Endothelial cell of umbilical vein (primary cell): ENCODE measurements at regions not wholly inside any gene's neighbourhood (a gene's known extent, or its start where the extent isn't known, plus 50 kb on each side); places are given as distances from the start of the nearest gene placed in this dataset.

Source experiments
- CTCF ChIP-seq, 2 donors: IDR thresholded peaks; 1 replicate in 1 of 2; 2 replicates in 1 of 2; pipeline ENCODE4 v1.5.1; 2011; ENCODE audit warnings: low read length in 2 of 2, mild to moderate bottlenecking in 2 of 2, moderate library complexity in 2 of 2, control low read depth in 1 of 2, inconsistent platforms in 1 of 2, low read depth in 1 of 2; ENCODE audit not compliant: insufficient read depth in 1 of 2; ENCODE audit errors: extremely low read depth in 1 of 2
- EZH2 ChIP-seq: IDR thresholded peaks from 2 replicates; pipeline ENCODE4 v1.6.1; 2012; ENCODE audit warnings: borderline replicate concordance, low read depth, mild to moderate bottlenecking, moderate library complexity, low read length, inconsistent platforms; ENCODE audit not compliant: severe bottlenecking
- FOS ChIP-seq: IDR thresholded peaks from 2 replicates; pipeline ENCODE4 v1.6.1; 2011; ENCODE audit warnings: mild to moderate bottlenecking, low read length, moderate library complexity, borderline replicate concordance; ENCODE audit not compliant: insufficient read depth
- MAX ChIP-seq: IDR thresholded peaks from 2 replicates; pipeline ENCODE4 v1.6.1; 2011; ENCODE audit not compliant: insufficient read depth, insufficient read length
- MYC ChIP-seq: IDR thresholded peaks from one replicate; pipeline ENCODE4 v1.6.1; 2011; ENCODE audit warnings: mild to moderate bottlenecking, low read depth, low read length
- POLR2A ChIP-seq: IDR thresholded peaks from 2 replicates; pipeline ENCODE4 v1.6.1; 2012; ENCODE audit warnings: low read depth, mild to moderate bottlenecking, control low read depth, low read length
- POLR2AphosphoS5 ChIP-seq: IDR thresholded peaks from 2 replicates; pipeline ENCODE4 v1.6.1; 2012; ENCODE audit warnings: low read depth, mild to moderate bottlenecking, control low read depth, low read length, moderate library complexity; ENCODE audit not compliant: insufficient read depth

- TF ChIP-seq CTCF (IDR thresholded peaks at IDR 0.05; ENCODE audit: extremely low read depth in 1 of 2, insufficient read depth in 1 of 2, low read depth in 1 of 2, low read length in 2 of 2) (no peak), EZH2 (no peak), POLR2A (no peak), FOS (no peak), MAX (no peak), POLR2AphosphoS5 (no peak), MYC (no peak)
Observed at GRCh38 chr1:233735331-233735730, 121.4 kb downstream of the KCNK1 start.
